AG04450 (cell line): ENCODE measurements at regions not wholly inside any gene's neighbourhood (a gene's known extent, or its start where the extent isn't known, plus 50 kb on each side); places are given as distances from the start of the nearest gene placed in this dataset.

Experiments used
- CTCF ChIA-PET: fragments of 300-600, 350-600 bp; formaldehyde crosslinking; extraction: SDS; loops from one replicate; lab custom pipeline; 2022; ENCODE audit warnings: antibody characterized with exemption, inconsistent platforms; lab: Charles Lee
- POLR2A ChIA-PET: fragments of 350-600 bp; formaldehyde crosslinking; extraction: SDS; loops from one replicate; lab custom pipeline; 2021; ENCODE audit warnings: antibody characterized with exemption, inconsistent platforms; lab: Yijun Ruan, JAX
- DNase-seq: peaks from one replicate; pipeline ENCODE4 v3.0.0-alpha.2; 2011; ENCODE audit warnings: low read depth, low spot score
- H3K27ac ChIP-seq: one replicate; pipeline ENCODE4 v1.5.1; 2012; ENCODE audit warnings: low read depth, low read length, control low read depth
- H3K27me3 ChIP-seq: one replicate; pipeline ENCODE4 v1.6.0; 2012; ENCODE audit warnings: low read length; ENCODE audit not compliant: control insufficient read depth, insufficient read depth
- H3K4me3 ChIP-seq: 2 replicates; pipeline ENCODE4 v1.5.1; 2011; ENCODE audit warnings: mild to moderate bottlenecking, low read depth, low read length, control low read depth
- H3K9me3 ChIP-seq: 2 replicates; pipeline ENCODE4 v1.5.1; 2012; ENCODE audit warnings: low read length; ENCODE audit not compliant: control insufficient read depth, insufficient read depth
- CTCF ChIP-seq: IDR thresholded peaks from 2 replicates; pipeline ENCODE4 v1.5.1; 2011; ENCODE audit warnings: low read depth, low read length, control low read depth, inconsistent platforms

GRCh38 chr1:5508669-5509330 is 483.4 kb downstream of the NPHP4 start:
- CTCF ChIA-PET, result interaction anchor here (0.6 to 6.9 kb wide), 7 partner anchors 11 to 470 kb away, joined by 3 to 122 read pairs (median 6); no protein-coding TSS in a partner anchor
- Histone ChIP-seq H3K4me3 (no peak overlapping the region), H3K9me3 (peaks cover 17% of the 10 kb centered on the region), H3K27ac (no peak overlapping the region), H3K27me3 (no peaks in the 10 kb centered on the region)
- no peak for DNase-seq
- no peak for TF ChIP-seq CTCF
- POLR2A ChIA-PET, result no interaction called here

DNA sequence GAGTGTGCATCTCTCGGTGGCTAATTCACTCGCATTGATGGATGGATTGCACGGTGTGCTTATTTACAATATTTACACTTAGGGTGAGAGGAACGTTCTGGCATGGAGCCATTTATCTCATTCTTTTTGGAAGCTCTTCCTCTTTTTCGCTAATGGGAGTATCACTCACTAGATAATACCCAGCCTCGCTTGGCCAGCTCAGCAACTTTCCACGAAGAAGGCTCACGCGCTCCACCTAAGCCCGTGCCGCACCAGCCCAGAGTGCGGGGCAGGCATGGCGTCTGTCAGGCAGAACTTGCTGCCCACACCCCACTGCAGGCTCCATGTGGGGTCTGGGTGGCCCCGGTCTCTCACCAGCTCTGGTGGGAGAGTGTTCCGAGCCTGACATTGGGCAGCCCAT is 484.9 kb downstream of the NPHP4 start:
- Histone ChIP-seq H3K27ac (no peak overlapping the region), H3K9me3 (peaks cover 26% of the 10 kb centered on the region), H3K27me3 (no peaks in the 10 kb centered on the region), H3K4me3 (no peak overlapping the region)
- ChIA-PET CTCF (interaction anchor here (1.2 to 6.9 kb wide), 2 partner anchors 8 to 466 kb away, joined by 3 to 122 read pairs; no protein-coding TSS in a partner anchor), POLR2A (no interaction called here)
- no peak for DNase-seq
- TF ChIP-seq CTCF, result no peak

DNA sequence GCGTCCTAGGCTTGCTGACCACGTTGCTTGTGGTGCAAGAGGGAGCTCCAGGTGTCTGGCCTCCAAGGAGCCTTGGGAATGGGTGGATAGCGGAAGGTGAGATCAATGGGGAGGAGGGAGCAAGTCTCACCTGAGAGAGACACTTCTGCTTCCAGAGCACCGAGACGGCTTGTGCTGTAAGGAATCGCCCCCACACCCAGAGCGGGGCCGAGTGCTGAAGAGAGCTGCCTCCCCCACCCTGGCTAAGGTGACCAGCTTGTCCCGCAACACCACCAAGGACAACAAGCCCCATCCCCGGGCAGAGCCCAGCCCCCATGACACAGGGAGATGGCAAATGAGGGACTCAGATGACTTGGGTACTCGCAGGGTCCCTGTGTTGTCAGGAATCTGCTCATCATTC is 485.6 kb downstream of the NPHP4 start:
- Histone ChIP-seq H3K4me3 (no peak overlapping the region), H3K27me3 (no peaks in the 10 kb centered on the region), H3K9me3 (peaks cover 30% of the 10 kb centered on the region), H3K27ac (no peak overlapping the region)
- DNase-seq, result no peak
- CTCF ChIA-PET, result interaction anchor here (1.2 to 6.9 kb wide), 2 partner anchors 9 to 467 kb away, joined by 3 to 122 read pairs; no protein-coding TSS in a partner anchor
- no peak for TF ChIP-seq CTCF
- POLR2A ChIA-PET, result no interaction called here

- ChIA-PET POLR2A (no interaction called here), CTCF (interaction anchor here (1.2 to 6.9 kb wide), 2 partner anchors 10 to 467 kb away, joined by 3 to 122 read pairs; no protein-coding TSS in a partner anchor)
- H3K27ac ChIP-seq, result no peak overlapping the region
- no peaks in the 10 kb centered on the region for H3K27me3 ChIP-seq
- DNase-seq, result no peak
- H3K4me3 ChIP-seq, result no peak overlapping the region
- TF ChIP-seq CTCF, result no peak
- peaks cover 35% of the 10 kb centered on the region for H3K9me3 ChIP-seq
Observed at GRCh38 chr1:5505944-5506343, 486.3 kb downstream of the NPHP4 start.

GRCh38 chr1:5504364-5504740 is 487.9 kb downstream of the NPHP4 start:
- ChIA-PET POLR2A (no interaction called here), CTCF (no interaction called here)
- H3K9me3 ChIP-seq, result peaks cover 43% of the 10 kb centered on the region
- H3K27me3 ChIP-seq, result no peaks in the 10 kb centered on the region
- no peak overlapping the region for H3K27ac ChIP-seq
- no peak for DNase-seq
- H3K4me3 ChIP-seq, result no peak overlapping the region
- no peak for TF ChIP-seq CTCF
